ENCODE measurements at regions not wholly inside any gene's neighbourhood (a gene's known extent, or its start where the extent isn't known, plus 50 kb on each side); places are given as distances from the start of the nearest gene placed in this dataset.
"Not testable (repeated sequence)": the region's sequence is repeated elsewhere in the genome, so short reads cannot be mapped to it uniquely, and the experiment has no call there.

DNA sequence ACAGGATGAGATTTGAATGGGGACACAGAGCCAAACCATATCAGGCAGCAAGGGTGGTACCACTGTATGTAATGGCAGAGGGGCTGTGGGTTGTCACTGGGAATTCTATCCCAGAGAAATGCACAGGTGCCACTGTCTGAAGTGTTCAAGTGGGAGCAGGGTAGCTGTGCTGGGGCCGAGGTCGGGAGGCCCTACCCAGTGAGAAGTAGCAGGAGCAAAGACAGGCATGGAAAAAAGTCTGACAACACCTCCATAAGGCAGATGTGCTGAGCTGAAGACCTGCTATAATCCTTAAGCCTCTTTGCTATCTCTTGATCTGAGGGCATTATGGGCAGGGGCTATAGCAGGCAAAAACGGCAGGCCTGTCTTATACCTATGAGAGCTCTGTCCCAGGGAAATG is 86.9 kb upstream of the ANKRD20A1 start:
- not testable (repeated sequence) for H3K27me3 ChIP-seq (replicated peaks; ENCODE audit: control insufficient read depth, insufficient read depth, low read length); H3K4me3 ChIP-seq (ENCODE audit: low read length); H3K9ac ChIP-seq (ENCODE audit: low read length); H3K4me1 ChIP-seq (ENCODE audit: control insufficient read depth, insufficient read depth, low read length); H3K36me3 ChIP-seq (ENCODE audit: control insufficient read depth, insufficient read depth, low read length, severe bottlenecking); DNase-seq (ENCODE audit: low read depth); H3K9me3 ChIP-seq (ENCODE audit: control insufficient read depth, low read length)

GRCh38 chr9:67800170-67800569 is 58.6 kb upstream of the ANKRD20A1 start:
- not testable (repeated sequence) for H3K4me1 ChIP-seq (ENCODE audit: control insufficient read depth, insufficient read depth, low read length); H3K4me3 ChIP-seq (ENCODE audit: low read length); DNase-seq (ENCODE audit: low read depth); H3K36me3 ChIP-seq (ENCODE audit: control insufficient read depth, insufficient read depth, low read length, severe bottlenecking); H3K9ac ChIP-seq (ENCODE audit: low read length); H3K9me3 ChIP-seq (ENCODE audit: control insufficient read depth, low read length); H3K27me3 ChIP-seq (replicated peaks; ENCODE audit: control insufficient read depth, insufficient read depth, low read length)

Data from adipocyte (in vitro differentiated cells).